ENCODE measurements at regions not wholly inside any gene's neighbourhood (a gene's known extent, or its start where the extent isn't known, plus 50 kb on each side); places are given as distances from the start of the nearest gene placed in this dataset.

DNA sequence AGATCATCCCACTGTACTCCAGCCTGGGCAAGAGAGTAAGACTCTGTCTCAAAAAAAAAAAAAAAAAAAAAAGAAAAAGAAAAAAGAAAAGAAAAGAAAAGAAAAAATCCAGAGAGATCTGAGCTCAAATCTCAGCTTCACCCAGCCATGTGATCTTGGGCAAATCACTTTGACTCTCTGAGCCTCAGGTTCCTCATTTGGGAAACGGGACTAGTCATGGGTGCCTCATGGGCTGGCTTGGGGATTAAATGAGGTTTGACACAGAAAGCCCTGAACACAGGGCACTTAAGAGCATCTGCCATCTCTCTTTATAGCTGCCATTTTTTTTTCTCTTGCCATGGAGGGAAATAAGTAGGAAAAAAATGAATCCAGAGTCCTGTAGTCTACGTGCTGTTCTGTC is 86.2 kb upstream of the MYL2 start:
- no peak for ATAC-seq (ENCODE audit: low FRiP score in 2 of 2)
- no peak for DNase-seq
- H3K4me3 ChIP-seq, result no peak overlapping the region
- no peaks in the 10 kb centered on the region for H3K4me1 ChIP-seq
- 53 to 56% methylated on average over 2 of the region's 2 CpGs for WGBS, 2 donors
- no peak overlapping the region for H3K27ac ChIP-seq
- TF ChIP-seq, protein P1, sequence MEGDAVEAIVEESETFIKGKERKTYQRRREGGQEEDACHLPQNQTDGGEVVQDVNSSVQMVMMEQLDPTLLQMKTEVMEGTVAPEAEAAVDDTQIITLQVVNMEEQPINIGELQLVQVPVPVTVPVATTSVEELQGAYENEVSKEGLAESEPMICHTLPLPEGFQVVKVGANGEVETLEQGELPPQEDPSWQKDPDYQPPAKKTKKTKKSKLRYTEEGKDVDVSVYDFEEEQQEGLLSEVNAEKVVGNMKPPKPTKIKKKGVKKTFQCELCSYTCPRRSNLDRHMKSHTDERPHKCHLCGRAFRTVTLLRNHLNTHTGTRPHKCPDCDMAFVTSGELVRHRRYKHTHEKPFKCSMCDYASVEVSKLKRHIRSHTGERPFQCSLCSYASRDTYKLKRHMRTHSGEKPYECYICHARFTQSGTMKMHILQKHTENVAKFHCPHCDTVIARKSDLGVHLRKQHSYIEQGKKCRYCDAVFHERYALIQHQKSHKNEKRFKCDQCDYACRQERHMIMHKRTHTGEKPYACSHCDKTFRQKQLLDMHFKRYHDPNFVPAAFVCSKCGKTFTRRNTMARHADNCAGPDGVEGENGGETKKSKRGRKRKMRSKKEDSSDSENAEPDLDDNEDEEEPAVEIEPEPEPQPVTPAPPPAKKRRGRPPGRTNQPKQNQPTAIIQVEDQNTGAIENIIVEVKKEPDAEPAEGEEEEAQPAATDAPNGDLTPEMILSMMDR (IDR thresholded peaks at IDR 0.05), result no peak
- TF ChIP-seq POLR2A (IDR thresholded peaks at IDR 0.05) (no peak), POLR2AphosphoS5 (IDR thresholded peaks at IDR 0.05) (no peak), EP300 (IDR thresholded peaks at IDR 0.05) (no peak)
- H3K27me3 ChIP-seq, result no peaks in the 10 kb centered on the region
- H3K36me3 ChIP-seq, result no peaks in the 10 kb centered on the region
- H3K9me3 ChIP-seq, result no peaks in the 10 kb centered on the region

DNA sequence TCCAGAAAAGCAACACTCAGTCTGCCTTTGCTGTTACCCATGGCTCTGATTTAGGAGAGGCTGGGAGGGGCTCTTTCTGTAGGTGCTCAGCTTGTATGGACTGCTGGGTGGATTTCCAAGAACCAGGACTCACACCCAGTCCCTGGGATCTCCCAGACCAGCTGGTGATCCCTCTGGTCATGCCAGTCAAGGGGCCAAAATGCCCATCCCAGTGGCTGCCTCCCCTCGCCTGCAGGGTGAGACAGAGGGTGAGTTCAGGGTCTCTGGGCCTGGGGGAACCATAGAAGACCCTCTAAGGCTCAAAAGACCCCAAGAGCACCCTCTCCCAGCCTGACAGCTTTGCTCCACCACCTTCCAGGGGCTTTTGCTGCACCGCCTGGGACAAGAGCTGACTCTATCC is 78.6 kb upstream of the MYL2 start:
- ATAC-seq (ENCODE audit: low FRiP score in 2 of 2), result peak in 1 of 2 donors; percentile 32
- H3K4me3 ChIP-seq, result no peak overlapping the region
- H3K27me3 ChIP-seq, result no peaks in the 10 kb centered on the region
- WGBS, 2 donors, result 85 to 94% methylated on average over 1 to 2 of the region's 2 CpGs
- H3K4me1 ChIP-seq, result no peaks in the 10 kb centered on the region
- no peak for DNase-seq
- TF ChIP-seq, protein P1 (IDR thresholded peaks at IDR 0.05), result no peak
- TF ChIP-seq POLR2AphosphoS5 (IDR thresholded peaks at IDR 0.05), result no peak
- TF ChIP-seq EP300 (IDR thresholded peaks at IDR 0.05), result no peak
- no peak for TF ChIP-seq POLR2A (IDR thresholded peaks at IDR 0.05)
- no peaks in the 10 kb centered on the region for H3K36me3 ChIP-seq
- no peak overlapping the region for H3K27ac ChIP-seq
- H3K9me3 ChIP-seq, result peaks cover 12 to 23% (median 18%) of the 10 kb centered on the region in 4 donors

DNA sequence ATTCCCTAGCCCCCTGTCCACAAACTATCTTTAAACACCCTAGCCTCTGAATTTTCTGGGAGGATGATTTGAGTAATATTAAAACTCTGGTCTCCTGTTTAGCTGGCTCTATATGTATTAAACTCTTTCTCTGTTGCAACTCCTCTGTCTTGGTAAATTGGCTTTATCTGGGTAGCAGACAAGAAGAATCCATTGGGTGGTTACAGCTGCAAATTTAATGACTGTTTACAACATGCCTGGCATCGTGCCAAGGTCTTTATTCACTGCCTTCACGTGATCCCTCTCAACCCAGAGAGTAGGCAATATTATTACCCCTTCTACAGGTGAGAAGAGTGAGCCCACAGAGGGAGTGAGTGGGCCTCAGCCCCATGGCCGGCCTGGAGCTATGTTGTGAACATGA is 77.8 kb upstream of the MYL2 start:
- no peak for DNase-seq
- H3K4me1 ChIP-seq, result no peaks in the 10 kb centered on the region
- 52 to 56% methylated on average over 3 of the region's 3 CpGs for WGBS, 2 donors
- H3K36me3 ChIP-seq, result no peaks in the 10 kb centered on the region
- ATAC-seq (ENCODE audit: low FRiP score in 2 of 2), result no peak
- no peak for TF ChIP-seq POLR2AphosphoS5 (IDR thresholded peaks at IDR 0.05)
- no peak for TF ChIP-seq POLR2A (IDR thresholded peaks at IDR 0.05)
- no peak for TF ChIP-seq EP300 (IDR thresholded peaks at IDR 0.05)
- TF ChIP-seq, protein P1 (IDR thresholded peaks at IDR 0.05), result no peak
- no peak overlapping the region for H3K4me3 ChIP-seq
- no peak overlapping the region for H3K27ac ChIP-seq
- H3K27me3 ChIP-seq, result no peaks in the 10 kb centered on the region
- peaks cover 12 to 23% (median 18%) of the 10 kb centered on the region in 4 donors for H3K9me3 ChIP-seq

DNA sequence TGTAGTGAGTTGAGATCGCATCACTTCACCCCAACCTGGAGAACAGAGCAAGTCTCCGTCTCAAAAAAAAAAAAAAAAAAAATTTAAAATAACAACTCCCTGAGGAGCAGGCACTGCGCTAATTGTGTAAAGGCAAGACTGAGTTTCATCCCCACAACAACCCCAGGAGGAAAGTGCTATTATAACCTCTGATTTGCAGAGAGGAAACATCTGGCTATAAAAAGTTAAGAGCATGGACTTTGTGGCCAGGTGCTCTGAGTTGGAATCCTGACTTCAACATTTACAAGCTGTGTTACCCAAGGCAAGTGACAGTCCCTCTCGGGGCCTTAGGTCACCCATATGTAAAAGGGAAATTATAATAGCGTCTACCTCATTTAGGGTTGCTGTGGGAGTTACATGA is 76.0 kb upstream of the MYL2 start:
- H3K36me3 ChIP-seq, result no peaks in the 10 kb centered on the region
- peaks cover 12 to 23% (median 18%) of the 10 kb centered on the region in 4 donors for H3K9me3 ChIP-seq
- ATAC-seq (ENCODE audit: low FRiP score in 2 of 2) (no peak), DNase-seq (no peak)
- WGBS, 2 donors, result 83 to 88% methylated on average over 5 of the region's 5 CpGs
- no peak for TF ChIP-seq EP300 (IDR thresholded peaks at IDR 0.05)
- TF ChIP-seq POLR2A (IDR thresholded peaks at IDR 0.05), result no peak
- no peak for TF ChIP-seq POLR2AphosphoS5 (IDR thresholded peaks at IDR 0.05)
- TF ChIP-seq, protein P1 (IDR thresholded peaks at IDR 0.05), result no peak
- H3K4me3 ChIP-seq, result no peak overlapping the region
- no peaks in the 10 kb centered on the region for H3K27me3 ChIP-seq
- H3K27ac ChIP-seq, result no peak overlapping the region
- no peaks in the 10 kb centered on the region for H3K4me1 ChIP-seq

DNA sequence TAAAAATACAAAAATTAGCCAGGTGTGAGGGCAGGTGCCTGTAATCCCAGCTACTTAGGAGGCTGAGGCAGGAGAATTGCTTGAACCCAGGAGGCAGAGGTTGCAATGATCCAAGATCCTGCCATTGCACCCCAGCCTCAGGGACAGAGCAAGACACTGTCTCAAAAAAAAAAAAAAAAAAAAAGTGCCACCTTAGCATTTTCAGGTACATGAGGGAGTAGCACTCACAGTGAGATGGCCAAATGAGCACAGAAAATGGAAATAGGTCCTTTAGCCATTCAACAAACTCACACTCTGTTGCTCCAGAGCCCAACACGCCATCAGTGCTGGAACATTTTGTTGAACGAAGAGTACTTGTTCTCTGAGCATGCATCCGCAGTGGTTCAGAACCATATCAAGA is 75.2 kb upstream of the MYL2 start:
- DNase-seq (no peak), ATAC-seq (ENCODE audit: low FRiP score in 2 of 2) (no peak)
- H3K9me3 ChIP-seq, result peaks cover 12 to 23% (median 18%) of the 10 kb centered on the region in 4 donors
- no peaks in the 10 kb centered on the region for H3K4me1 ChIP-seq
- no peak for TF ChIP-seq EP300 (IDR thresholded peaks at IDR 0.05)
- TF ChIP-seq, protein P1 (IDR thresholded peaks at IDR 0.05), result no peak
- TF ChIP-seq POLR2A (IDR thresholded peaks at IDR 0.05), result no peak
- no peak for TF ChIP-seq POLR2AphosphoS5 (IDR thresholded peaks at IDR 0.05)
- H3K4me3 ChIP-seq, result no peak overlapping the region
- H3K36me3 ChIP-seq, result no peaks in the 10 kb centered on the region
- H3K27me3 ChIP-seq, result no peaks in the 10 kb centered on the region
- no peak overlapping the region for H3K27ac ChIP-seq
- WGBS, 2 donors, result 89 to 96% methylated on average over 3 of the region's 3 CpGs
